GM12892 (cell line): ENCODE measurements at regions not wholly inside any gene's neighbourhood (a gene's known extent, or its start where the extent isn't known, plus 50 kb on each side); places are given as distances from the start of the nearest gene placed in this dataset.

Experiments used
- DNase-seq: peaks from one replicate; pipeline ENCODE4 v3.0.0; 2011; ENCODE audit not compliant: insufficient read length
- FAIRE-seq: peaks from 2 replicates; lab custom pipeline; 2011; peaks lifted over from hg19 to GRCh38; lab: Jason Lieb, UNC
- POLR2A ChIP-seq: IDR thresholded peaks from 2 replicates; pipeline ENCODE4 v1.6.1; 2011; ENCODE audit warnings: low read depth, low read length, control low read depth
- POLR2AphosphoS5 ChIP-seq: IDR thresholded peaks from 2 replicates; pipeline ENCODE4 v1.6.1; 2011; ENCODE audit warnings: low read depth, low read length, control low read depth
- TAF1 ChIP-seq: IDR thresholded peaks from 2 replicates; pipeline ENCODE4 v1.6.1; 2011; ENCODE audit warnings: low read depth, mild to moderate bottlenecking, control low read depth, low read length, borderline replicate concordance

GRCh38 chr2:6789559-6790138 lies 76.1 kb downstream of the CMPK2 start:
- TF ChIP-seq POLR2A = no peak
- TF ChIP-seq TAF1 = no peak
- no peak for TF ChIP-seq POLR2AphosphoS5
- DNase-seq = no peak
- no peak for FAIRE-seq

GRCh38 chr2:6791682-6792081 lies 74.0 kb downstream of the CMPK2 start:
- DNase-seq (no peak), FAIRE-seq (no peak)
- TF ChIP-seq POLR2AphosphoS5 (no peak), POLR2A (no peak), TAF1 (no peak)

- DNase-seq = no peak
- FAIRE-seq = no peak
- TF ChIP-seq POLR2AphosphoS5 = no peak
- TF ChIP-seq TAF1 = no peak
- no peak for TF ChIP-seq POLR2A
These were observed 72.8 kb downstream of the CMPK2 start for GRCh38 chr2:6792883-6793282.

GRCh38 chr2:6793371-6793770 lies 72.3 kb downstream of the CMPK2 start:
- FAIRE-seq = no peak
- TF ChIP-seq POLR2AphosphoS5 (no peak), TAF1 (no peak), POLR2A (no peak)
- DNase-seq = no peak

- no peak for FAIRE-seq
- TF ChIP-seq POLR2AphosphoS5 (no peak), TAF1 (no peak), POLR2A (no peak)
- DNase-seq = no peak
These were observed 71.8 kb downstream of the CMPK2 start for GRCh38 chr2:6793913-6794312.

- FAIRE-seq (no peak), DNase-seq (no peak)
- TF ChIP-seq TAF1 (no peak), POLR2AphosphoS5 (no peak), POLR2A (no peak)
These were observed 71.3 kb downstream of the CMPK2 start for GRCh38 chr2:6794448-6794847.
